AG04450 (cell line): ENCODE measurements at regions not wholly inside any gene's neighbourhood (a gene's known extent, or its start where the extent isn't known, plus 50 kb on each side); places are given as distances from the start of the nearest gene placed in this dataset.

Experiments used
- CTCF ChIA-PET: fragments of 300-600, 350-600 bp; formaldehyde crosslinking; extraction: SDS; loops from one replicate; lab custom pipeline; 2022; ENCODE audit warnings: antibody characterized with exemption, inconsistent platforms; lab: Charles Lee
- POLR2A ChIA-PET: fragments of 350-600 bp; formaldehyde crosslinking; extraction: SDS; loops from one replicate; lab custom pipeline; 2021; ENCODE audit warnings: antibody characterized with exemption, inconsistent platforms; lab: Yijun Ruan, JAX
- DNase-seq: peaks from one replicate; pipeline ENCODE4 v3.0.0-alpha.2; 2011; ENCODE audit warnings: low read depth, low spot score
- H3K27ac ChIP-seq: one replicate; pipeline ENCODE4 v1.5.1; 2012; ENCODE audit warnings: low read depth, low read length, control low read depth
- H3K27me3 ChIP-seq: one replicate; pipeline ENCODE4 v1.6.0; 2012; ENCODE audit warnings: low read length; ENCODE audit not compliant: control insufficient read depth, insufficient read depth
- H3K4me3 ChIP-seq: 2 replicates; pipeline ENCODE4 v1.5.1; 2011; ENCODE audit warnings: mild to moderate bottlenecking, low read depth, low read length, control low read depth
- H3K9me3 ChIP-seq: 2 replicates; pipeline ENCODE4 v1.5.1; 2012; ENCODE audit warnings: low read length; ENCODE audit not compliant: control insufficient read depth, insufficient read depth
- CTCF ChIP-seq: IDR thresholded peaks from 2 replicates; pipeline ENCODE4 v1.5.1; 2011; ENCODE audit warnings: low read depth, low read length, control low read depth, inconsistent platforms

DNA sequence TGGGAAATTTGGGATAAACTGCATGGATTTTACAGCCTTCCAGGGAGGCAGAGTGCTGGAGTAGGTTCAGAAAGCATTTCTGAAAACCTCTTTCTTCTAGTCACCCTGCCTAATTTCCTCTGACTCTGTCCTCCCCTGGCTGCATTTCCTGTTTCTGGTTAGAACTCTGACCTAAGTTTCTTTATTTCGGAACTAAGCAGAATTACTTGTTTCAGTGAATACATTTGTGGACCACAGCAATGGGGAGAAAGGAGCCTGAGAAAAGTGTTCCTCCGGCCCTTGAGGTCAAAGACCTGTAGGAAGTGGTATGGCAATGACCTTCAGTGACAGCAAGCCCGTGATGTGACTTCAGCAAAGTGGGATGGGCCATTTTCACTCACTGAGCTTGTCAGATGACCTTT is 173.4 kb upstream of the RUNX1 start:
- H3K4me3 ChIP-seq, result no peak overlapping the region
- TF ChIP-seq CTCF, result no peak
- POLR2A ChIA-PET, result no interaction called here
- CTCF ChIA-PET, result interaction anchor here (0.7 to 1.2 kb wide), 2 partner anchors 129 to 617 kb away, joined by 4 to 9 read pairs; no protein-coding TSS in a partner anchor
- H3K27me3 ChIP-seq, result no peaks in the 10 kb centered on the region
- no peak for DNase-seq
- no peaks in the 10 kb centered on the region for H3K9me3 ChIP-seq
- H3K27ac ChIP-seq, result no peak overlapping the region

- Histone ChIP-seq H3K4me3 (no peak overlapping the region), H3K27ac (no peak overlapping the region), H3K9me3 (no peaks in the 10 kb centered on the region), H3K27me3 (no peaks in the 10 kb centered on the region)
- ChIA-PET CTCF (interaction anchor here (1.2 kb wide), 1 partner anchor 618 kb away, joined by 4 read pairs; no protein-coding TSS in a partner anchor), POLR2A (no interaction called here)
- DNase-seq, result no peak
- TF ChIP-seq CTCF, result no peak
Observed at GRCh38 chr21:35222021-35222420, 172.9 kb upstream of the RUNX1 start.

DNA sequence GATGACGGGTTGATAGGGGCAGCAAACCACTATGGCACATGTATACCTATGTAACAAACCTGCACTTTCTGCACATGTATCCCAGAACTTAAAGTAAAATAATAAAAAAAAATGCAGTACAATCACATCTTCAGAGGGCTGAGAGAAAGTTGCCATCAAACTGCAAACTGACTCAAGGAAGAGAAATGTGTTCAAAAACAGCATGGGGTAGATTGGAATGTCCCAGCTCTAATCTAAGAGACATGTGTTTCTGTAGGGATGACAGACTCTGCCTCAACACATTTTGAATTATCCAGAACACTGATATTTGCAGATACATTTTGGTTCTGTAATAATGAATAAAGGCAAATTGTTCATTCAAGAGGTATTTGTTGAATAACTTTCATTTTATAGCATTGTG is 171.2 kb upstream of the RUNX1 start:
- H3K9me3 ChIP-seq, result no peaks in the 10 kb centered on the region
- no peak for TF ChIP-seq CTCF
- ChIA-PET CTCF (no interaction called here), POLR2A (no interaction called here)
- H3K27me3 ChIP-seq, result no peaks in the 10 kb centered on the region
- no peak for DNase-seq
- no peak overlapping the region for H3K27ac ChIP-seq
- H3K4me3 ChIP-seq, result no peak overlapping the region

DNA sequence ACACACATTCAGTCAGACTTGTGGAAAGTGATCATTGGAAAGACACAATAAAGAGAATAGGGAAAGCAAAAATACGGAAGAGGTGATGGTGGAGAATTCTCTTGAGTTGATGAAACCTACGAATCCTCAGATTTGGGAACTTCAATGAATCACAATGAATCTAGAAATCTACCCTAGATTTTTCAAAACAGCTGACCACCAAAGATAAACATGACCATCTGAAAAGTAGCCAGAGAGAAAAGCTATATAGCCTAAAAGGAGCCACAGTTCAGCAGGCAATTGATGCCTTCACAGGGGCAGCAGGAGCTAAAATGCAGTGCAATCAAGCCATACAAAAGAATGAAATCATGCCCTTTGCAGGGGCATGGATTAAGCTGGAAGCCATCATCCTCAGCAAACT is 170.6 kb upstream of the RUNX1 start:
- H3K27ac ChIP-seq, result no peak overlapping the region
- POLR2A ChIA-PET, result no interaction called here
- CTCF ChIA-PET, result no interaction called here
- no peaks in the 10 kb centered on the region for H3K9me3 ChIP-seq
- no peaks in the 10 kb centered on the region for H3K27me3 ChIP-seq
- H3K4me3 ChIP-seq, result no peak overlapping the region
- no peak for TF ChIP-seq CTCF
- no peak for DNase-seq

DNA sequence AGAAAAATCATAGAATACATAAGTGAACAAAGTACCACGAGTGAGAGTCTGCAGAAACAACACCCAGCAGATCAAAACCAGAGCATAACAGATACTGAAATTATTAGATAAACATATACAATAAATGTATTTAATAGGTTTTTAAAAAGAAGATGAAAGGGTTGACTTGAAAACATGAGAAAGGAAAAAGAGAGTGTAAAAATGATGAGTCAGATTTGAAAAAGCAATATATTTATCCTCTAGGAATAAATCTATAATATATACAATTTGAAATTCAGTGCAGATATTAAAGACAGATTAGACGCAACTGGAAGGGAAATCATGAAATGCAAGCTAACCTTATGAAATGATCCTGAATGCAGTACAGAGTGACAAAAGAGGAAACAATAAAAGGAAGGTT is 170.2 kb upstream of the RUNX1 start:
- POLR2A ChIA-PET, result no interaction called here
- CTCF ChIA-PET, result no interaction called here
- H3K27me3 ChIP-seq, result no peaks in the 10 kb centered on the region

More for the DNA sequence above, 170.2 kb upstream of the RUNX1 start:
- H3K27ac ChIP-seq, result no peak overlapping the region
- TF ChIP-seq CTCF, result no peak
- H3K4me3 ChIP-seq, result no peak overlapping the region
- H3K9me3 ChIP-seq, result no peaks in the 10 kb centered on the region
- no peak for DNase-seq
